ENCODE measurements at regions not wholly inside any gene's neighbourhood (a gene's known extent, or its start where the extent isn't known, plus 50 kb on each side); places are given as distances from the start of the nearest gene placed in this dataset.

GRCh38 chr15:31852933-31853799, 177.1 kb upstream of the CHRNA7 start:
- TF ChIP-seq, protein P1, sequence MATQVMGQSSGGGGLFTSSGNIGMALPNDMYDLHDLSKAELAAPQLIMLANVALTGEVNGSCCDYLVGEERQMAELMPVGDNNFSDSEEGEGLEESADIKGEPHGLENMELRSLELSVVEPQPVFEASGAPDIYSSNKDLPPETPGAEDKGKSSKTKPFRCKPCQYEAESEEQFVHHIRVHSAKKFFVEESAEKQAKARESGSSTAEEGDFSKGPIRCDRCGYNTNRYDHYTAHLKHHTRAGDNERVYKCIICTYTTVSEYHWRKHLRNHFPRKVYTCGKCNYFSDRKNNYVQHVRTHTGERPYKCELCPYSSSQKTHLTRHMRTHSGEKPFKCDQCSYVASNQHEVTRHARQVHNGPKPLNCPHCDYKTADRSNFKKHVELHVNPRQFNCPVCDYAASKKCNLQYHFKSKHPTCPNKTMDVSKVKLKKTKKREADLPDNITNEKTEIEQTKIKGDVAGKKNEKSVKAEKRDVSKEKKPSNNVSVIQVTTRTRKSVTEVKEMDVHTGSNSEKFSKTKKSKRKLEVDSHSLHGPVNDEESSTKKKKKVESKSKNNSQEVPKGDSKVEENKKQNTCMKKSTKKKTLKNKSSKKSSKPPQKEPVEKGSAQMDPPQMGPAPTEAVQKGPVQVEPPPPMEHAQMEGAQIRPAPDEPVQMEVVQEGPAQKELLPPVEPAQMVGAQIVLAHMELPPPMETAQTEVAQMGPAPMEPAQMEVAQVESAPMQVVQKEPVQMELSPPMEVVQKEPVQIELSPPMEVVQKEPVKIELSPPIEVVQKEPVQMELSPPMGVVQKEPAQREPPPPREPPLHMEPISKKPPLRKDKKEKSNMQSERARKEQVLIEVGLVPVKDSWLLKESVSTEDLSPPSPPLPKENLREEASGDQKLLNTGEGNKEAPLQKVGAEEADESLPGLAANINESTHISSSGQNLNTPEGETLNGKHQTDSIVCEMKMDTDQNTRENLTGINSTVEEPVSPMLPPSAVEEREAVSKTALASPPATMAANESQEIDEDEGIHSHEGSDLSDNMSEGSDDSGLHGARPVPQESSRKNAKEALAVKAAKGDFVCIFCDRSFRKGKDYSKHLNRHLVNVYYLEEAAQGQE (IDR thresholded peaks at IDR 0.05; ENCODE audit: insufficient read depth in 1 of 2, low read depth in 2 of 2, low read length in 2 of 2), result no peak
- no peak for TF ChIP-seq SIN3A (IDR thresholded peaks at IDR 0.05; ENCODE audit: borderline replicate concordance, insufficient read depth, low read length)
- no peak for TF ChIP-seq POLR2AphosphoS5 (IDR thresholded peaks at IDR 0.05; ENCODE audit: low read depth, low read length)

All from PFSK-1 (cell line).